ENCODE measurements at regions not wholly inside any gene's neighbourhood (a gene's known extent, or its start where the extent isn't known, plus 50 kb on each side); places are given as distances from the start of the nearest gene placed in this dataset.

GRCh38 chr4:173943547-173943946 lies 339.9 kb downstream of the FBXO8 start:
- H3K4me3 ChIP-seq (replicated peaks in 1 of 2; ENCODE audit: low read depth in 1 of 2, low read length in 2 of 2), result no peak overlapping the region
- H4K20me1 ChIP-seq (ENCODE audit: insufficient read depth), result no peaks in the 10 kb centered on the region
- H3K27ac ChIP-seq (ENCODE audit: low read depth, low read length), result no peak overlapping the region
- BruUV-seq (replicated peaks), result no TSS peak
- no peak overlapping the region for H3K4me2 ChIP-seq (ENCODE audit: low read length)
- no peak for DNase-seq (ENCODE audit: low read depth, low spot score)
- H3K9ac ChIP-seq (ENCODE audit: low read length), result no peak overlapping the region
- no peaks in the 10 kb centered on the region for H3K4me1 ChIP-seq (ENCODE audit: control insufficient read depth in 1 of 2, insufficient read depth in 2 of 2, low read length in 2 of 2)
- H3K9me2 ChIP-seq (ENCODE audit: insufficient read depth), result no peaks in the 10 kb centered on the region
- no peak for TF ChIP-seq POLR2A (IDR thresholded peaks at IDR 0.05; ENCODE audit: borderline replicate concordance, extremely low read depth, insufficient read depth, insufficient read length)
- no peak for TF ChIP-seq ZFX (IDR thresholded peaks at IDR 0.05)
- no peak for TF ChIP-seq TCF7L2 (IDR thresholded peaks at IDR 0.05; ENCODE audit: borderline replicate concordance, extremely low read depth, insufficient read depth, insufficient read length)
- no peak for TF ChIP-seq SP1 (IDR thresholded peaks at IDR 0.05; ENCODE audit: low read depth)
- TF ChIP-seq CEBPB (IDR thresholded peaks at IDR 0.05; ENCODE audit: low read depth), result no peak
- no peak for TF ChIP-seq ATF3 (IDR thresholded peaks at IDR 0.05)
- no peak for TF ChIP-seq JUND (IDR thresholded peaks at IDR 0.05)
- no peak for TF ChIP-seq POLR2AphosphoS5 (IDR thresholded peaks at IDR 0.05; ENCODE audit: low read depth, low read length)
- TF ChIP-seq EZH2 (IDR thresholded peaks at IDR 0.05), result no peak
- TF ChIP-seq ELF1 (IDR thresholded peaks at IDR 0.05; ENCODE audit: borderline replicate concordance, low read depth), result no peak
- no peak for TF ChIP-seq FOSL1 (IDR thresholded peaks at IDR 0.05; ENCODE audit: low read depth)
- TF ChIP-seq EGR1 (IDR thresholded peaks at IDR 0.05; ENCODE audit: low read depth), result no peak
- TF ChIP-seq ZBTB33 (IDR thresholded peaks at IDR 0.05; ENCODE audit: extremely low read depth, insufficient replicate concordance, low read length), result no peak
- no peak for TF ChIP-seq CTCF (IDR thresholded peaks at IDR 0.05 in 2 of 3, conservative IDR thresholded peaks at IDR 0.05 in 1 of 3; ENCODE audit: borderline replicate concordance in 1 of 3, insufficient read depth in 1 of 3, low read depth in 2 of 3, low read length in 2 of 3)
- no peak for TF ChIP-seq REST (IDR thresholded peaks at IDR 0.05; ENCODE audit: low read depth)
- no peak for TF ChIP-seq MAX (IDR thresholded peaks at IDR 0.05)
- TF ChIP-seq ZNF274 (IDR thresholded peaks at IDR 0.05; ENCODE audit: low read depth, low read length), result no peak
- no peak for TF ChIP-seq SRF (IDR thresholded peaks at IDR 0.05; ENCODE audit: low read depth)
- TF ChIP-seq YY1 (IDR thresholded peaks at IDR 0.05; ENCODE audit: extremely low read depth, insufficient replicate concordance, low read depth, low read length), result no peak
- TF ChIP-seq RAD21 (IDR thresholded peaks at IDR 0.05; ENCODE audit: low read depth), result no peak
- ChIA-PET POLR2A (no interaction called here), RAD21 (ENCODE audit: low non-redundant PET in 1 of 2, low total read pairs in 2 of 2, uncharacterized antibody in 2 of 2, unreplicated experiment in 2 of 2) (no interaction called here), CTCF (no interaction called here)
- no peaks in the 10 kb centered on the region for H3K79me2 ChIP-seq (ENCODE audit: insufficient read depth, low read length)
- H3K27me3 ChIP-seq (ENCODE audit: insufficient read depth, low read length), result peaks cover 30% of the 10 kb centered on the region; the same call in 1 of the 2 replicates
- H3K9me3 ChIP-seq (ENCODE audit: control insufficient read depth in 1 of 2, insufficient read depth in 1 of 2, low read depth in 1 of 2, low read length in 2 of 2), result no peaks in the 10 kb centered on the region
- ATAC-seq, result no peak
- H3K36me3 ChIP-seq (ENCODE audit: control insufficient read depth in 1 of 2, insufficient read depth in 2 of 2, low read length in 2 of 2), result no peaks in the 10 kb centered on the region
- intact Hi-C loops (cut with micrococcal nuclease), result no loop called here
- no peak overlapping the region for H2AFZ ChIP-seq (ENCODE audit: low read depth, low read length, poor library complexity, severe bottlenecking)
